ENCODE measurements at regions not wholly inside any gene's neighbourhood (a gene's known extent, or its start where the extent isn't known, plus 50 kb on each side); places are given as distances from the start of the nearest gene placed in this dataset.

DNA sequence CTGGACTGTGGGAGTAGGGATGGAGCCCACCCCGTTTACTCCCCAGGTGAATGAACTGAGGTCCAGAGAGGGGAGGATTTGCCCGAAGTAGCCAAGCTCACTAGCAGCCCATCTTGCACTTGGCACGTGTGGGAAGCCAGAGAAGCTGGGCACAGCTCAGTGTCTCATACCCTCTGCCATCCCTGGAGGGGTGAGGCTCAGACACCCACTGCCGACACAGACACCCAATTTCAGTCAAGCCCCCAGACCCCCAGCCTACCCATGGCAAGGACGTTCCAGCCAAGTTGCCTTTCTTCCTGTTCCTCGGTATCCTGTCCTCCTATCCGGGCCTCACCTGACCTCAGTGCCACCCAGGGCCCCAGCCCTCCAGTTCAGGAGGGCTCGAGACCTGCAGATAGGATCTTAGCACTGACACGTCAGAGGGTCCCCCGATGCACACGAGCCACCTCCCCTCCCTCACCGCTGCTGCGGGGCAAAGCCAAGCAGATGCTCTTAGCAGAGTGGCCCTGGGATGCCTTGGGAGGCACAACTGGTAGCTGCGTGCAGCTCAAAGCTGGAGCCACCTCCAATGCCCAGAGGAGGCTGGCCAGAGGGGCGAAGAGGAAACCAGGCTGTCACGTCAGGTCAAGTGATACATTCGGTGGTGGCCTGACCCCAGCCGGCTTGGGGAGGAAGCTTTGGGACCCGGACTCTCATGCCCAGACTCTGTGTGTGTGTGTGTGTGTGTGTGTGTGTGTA is 90.4 kb upstream of the TNRC6C start:
- no peak for DNase-seq

DNA sequence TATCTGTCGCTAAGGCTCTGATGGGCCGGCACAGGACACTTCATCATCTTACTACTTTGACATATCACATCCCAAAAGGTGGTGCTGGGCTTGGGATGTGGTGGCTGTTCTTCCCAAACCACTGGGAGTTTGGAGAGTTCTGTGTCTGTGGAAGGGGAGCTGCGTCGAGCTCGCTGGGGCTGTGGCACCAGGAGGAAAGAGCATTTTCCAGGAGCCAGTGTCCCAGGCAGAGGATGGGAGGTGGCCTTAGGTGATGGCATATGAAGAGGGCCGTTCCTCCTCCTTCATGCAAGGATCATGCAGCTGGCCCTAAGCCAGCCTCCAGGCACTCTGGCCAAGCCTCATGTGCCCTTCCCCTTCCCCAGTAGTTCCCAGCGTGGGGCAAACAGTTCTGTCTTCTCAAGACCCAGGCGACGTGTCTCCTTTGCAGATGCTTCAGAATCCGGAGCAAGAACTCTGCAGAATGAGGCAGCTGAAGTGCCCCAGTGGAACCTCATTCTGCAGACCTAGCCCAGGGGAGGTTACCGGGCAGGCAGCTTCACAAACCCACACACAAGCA is 89.4 kb upstream of the TNRC6C start:
- no peak for DNase-seq

DNA sequence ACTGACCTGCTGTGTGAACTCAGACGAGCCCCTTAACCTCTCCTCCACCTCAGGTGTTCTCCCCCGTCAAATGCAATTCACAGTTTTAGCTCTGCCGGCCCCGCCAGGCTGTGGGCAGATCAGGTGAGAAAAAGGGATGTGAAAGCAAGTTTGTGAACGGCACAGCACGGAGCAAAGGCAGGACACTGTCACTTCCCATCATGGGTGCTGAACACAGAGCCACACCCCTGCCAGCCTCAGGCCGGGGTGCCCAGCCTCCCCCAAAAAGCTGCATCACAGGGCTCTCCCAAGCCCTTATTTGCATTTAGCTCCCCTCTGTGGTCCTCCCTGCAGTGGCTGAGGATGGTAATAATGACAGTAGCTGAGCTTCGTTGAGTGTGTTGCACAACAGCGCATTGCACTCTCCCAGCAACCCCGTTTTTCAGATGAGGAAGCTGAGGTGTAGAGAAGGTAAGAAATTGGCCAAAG is 88.8 kb upstream of the TNRC6C start:
- no peak for DNase-seq

DNA sequence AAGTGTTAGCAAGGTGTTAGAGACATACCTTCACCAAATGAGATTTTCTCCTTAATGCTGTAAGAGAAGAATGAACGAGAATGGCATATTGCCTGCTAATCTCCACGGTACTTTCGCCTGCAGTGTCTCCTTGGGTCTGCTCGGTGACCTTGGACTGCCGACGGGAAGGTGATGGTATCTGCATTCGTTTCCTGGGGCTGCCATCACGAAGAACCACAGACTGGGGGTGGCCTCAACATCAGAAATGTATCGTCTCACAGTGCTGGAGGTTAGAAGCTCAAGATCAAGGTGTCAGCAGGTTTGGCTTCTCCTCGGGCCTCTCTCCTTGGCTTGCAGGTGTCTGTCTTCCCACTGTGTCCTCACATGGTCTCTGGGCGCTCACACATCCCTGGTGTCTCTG is 86.3 kb upstream of the TNRC6C start:
- no peak for DNase-seq

DNA sequence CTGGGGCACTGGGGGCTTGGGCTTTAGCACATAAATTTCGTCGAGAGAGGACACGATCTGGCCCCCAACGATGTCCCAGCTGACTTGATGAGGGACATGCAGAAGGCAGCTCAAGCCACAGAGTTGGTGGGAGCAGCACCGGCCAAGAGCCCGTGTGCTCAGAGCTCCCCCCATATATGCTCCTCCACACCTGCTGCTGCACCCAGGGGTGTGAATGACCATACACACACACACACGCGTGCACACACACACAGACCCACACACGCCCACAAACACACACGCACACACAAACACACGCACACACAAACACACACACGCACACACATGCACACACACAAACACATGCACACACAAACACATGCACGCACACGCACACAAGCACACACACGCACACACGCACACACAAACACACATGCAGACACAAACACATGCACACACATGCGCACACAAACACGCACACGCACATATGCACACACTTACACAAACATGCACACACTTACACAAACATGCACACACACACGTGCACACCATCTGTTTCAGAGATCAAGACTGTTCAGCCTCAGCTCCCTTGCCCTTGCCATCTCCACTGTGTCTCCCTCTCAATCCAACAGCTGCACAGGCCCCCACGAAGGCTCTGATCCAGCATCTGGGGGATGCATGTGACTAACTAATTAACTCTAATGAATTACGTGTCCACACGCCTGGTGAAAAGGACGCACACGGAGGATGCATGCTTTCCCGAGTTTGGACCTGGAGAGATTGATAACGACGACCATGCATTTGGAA is 85.6 kb upstream of the TNRC6C start:
- peak; percentile 47 for DNase-seq

DNA sequence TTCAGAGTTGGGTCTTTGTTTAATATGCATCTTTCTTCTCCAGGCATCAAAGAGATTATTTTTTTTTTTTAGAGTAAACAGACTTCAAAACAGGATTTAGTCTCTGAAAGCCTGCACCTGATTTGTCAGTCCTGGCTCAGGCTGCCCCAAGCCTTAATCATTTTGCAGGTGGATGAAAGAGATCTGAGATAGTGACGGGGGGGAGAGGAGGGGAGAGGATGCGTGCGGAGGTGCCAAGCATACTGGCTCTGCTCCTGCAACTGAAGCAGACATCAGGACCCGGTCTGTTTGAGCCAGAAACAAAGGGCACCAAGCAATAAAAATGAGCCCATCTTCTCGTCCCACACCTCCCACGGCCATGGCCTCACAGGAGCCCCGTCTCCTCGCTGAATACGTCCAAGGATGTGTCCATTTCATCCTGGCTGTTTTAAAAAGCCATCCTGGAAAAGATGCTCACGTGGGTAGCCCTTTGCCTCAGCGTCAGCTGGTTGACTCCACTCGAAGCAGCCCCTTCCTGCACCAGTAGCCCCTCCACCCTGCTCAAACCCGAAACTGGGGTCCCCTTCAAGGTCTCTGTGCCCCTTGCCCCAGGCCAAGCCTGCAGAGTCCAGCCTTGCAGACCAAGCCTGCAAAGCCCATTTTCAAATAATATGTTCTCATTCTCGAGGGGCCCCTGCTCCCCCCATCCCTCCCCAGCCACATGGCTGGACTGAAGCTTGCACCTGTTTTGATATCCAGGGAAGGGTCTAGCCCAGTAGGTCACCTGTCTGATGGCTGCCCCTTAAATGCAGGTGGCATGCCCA is 84.8 kb upstream of the TNRC6C start:
- peak; percentile 47 for DNase-seq

DNA sequence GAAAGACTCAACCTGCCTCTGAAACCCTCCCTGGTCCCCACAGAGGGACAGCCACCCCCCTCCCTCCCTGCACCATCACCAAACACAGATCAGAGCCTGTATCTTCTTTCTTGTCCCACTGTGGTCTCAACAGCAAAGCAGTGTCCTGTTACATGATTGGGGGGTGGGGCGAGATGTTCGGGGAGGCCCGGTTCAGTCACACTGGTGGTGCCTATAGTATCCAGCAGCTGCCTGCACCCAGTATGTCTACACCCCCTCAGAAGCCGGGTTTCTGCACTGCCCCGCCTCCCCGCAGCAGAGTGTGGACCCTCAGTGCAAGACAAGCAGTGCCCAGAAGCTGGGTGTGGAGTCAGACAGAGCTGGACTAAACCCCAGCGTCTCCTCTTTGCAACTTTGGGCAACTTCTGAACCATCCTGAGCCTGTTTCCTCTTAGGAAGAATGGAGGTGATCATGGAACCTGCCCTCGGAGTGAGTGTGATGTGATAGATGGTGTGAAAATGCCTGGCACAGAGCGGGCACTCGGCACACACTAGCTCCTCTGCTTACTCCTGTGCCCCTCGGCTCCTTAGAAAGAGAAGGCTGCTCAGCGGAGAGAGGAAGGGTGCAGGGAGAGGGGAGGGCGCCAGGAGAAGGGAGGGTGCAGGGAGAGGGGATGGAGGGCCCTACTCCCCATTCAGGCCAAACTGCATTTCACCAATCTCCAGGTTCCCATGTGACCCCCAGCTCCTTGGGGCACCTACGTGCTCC is 84.0 kb upstream of the TNRC6C start:
- DNase-seq: no peak

DNA sequence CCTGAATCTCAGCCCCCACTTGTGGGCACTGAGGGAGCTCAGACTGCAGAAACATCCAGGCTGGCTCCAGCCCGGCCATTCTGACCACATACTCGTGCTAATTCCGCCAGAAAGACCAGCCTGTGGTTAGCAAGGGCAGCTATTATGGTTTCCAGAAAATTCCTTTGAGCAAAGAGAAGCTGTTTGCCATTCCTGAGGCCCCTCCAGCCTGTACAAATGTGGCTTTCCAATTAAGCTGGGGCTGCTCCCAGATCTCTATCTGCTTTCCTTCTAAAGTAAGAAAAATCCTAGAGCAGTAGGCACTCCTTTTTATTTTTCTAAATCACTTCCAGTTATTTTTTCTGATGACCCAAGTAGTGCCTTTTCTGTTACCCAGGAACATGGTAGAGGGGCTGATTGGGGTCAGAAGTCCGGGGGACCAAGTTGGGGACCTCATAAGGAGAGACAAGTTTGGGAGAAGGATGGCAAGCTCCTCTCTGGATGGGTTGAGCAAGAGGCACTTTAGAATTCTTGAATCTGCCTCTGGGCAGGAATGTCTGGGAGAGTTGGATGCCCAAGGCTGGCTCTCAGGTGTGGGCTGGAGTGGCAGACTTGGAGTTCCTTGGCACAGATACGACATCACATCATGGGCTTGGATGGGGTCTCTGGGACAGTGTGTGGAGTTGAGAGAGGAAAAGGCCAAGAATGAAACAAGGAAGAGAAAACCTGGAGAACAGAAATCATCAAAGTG is 83.3 kb upstream of the TNRC6C start:
- no peak for DNase-seq

DNA sequence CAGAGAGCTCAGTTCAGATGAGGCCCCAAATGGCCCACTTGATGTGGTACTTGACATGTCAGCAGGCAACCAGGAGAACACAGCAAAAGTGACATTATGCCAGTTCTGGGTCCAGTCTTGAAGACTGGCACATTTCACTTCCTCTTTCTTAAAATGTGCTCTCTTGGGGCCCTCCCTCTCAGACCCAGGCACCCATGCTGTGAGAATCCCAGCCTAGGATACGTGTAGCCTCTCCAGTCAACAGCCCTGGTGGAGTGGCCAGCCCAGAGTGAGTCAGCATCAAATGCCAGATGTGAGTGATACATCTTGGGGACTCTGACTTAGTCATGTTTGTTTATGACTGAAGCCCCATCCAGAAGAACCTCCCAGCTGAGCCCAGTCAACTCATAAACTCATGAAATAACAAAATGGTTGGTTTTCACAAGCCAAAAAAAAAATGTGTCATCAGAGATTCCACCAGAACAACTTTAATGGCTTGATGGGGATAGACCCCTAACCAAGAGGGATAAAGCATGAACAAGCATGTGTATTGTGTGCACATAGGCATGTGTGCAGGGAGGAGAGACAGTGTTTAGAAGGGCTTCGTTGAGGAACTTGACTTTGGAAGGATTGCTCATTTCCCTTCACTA is 82.5 kb upstream of the TNRC6C start:
- DNase-seq: no peak

DNA sequence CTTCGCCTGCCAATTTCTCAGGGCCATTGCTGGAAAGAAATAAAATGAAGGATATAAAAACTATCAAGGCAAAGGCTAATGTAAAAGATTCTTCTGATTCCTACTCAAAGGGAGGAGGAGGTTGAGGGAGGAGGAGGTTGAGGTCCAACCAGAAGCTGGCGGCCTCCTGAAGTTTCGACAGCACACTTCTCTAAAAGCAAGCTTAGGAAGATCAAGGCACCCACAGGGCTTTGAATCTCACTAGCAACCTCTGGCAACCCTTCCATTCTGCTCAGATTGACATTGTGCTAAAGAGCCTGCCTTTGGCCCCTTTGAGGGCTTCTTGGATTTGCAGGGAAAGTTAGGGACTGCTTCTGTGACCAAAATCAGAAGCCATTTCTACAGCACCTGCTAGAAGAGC is 81.5 kb upstream of the TNRC6C start:
- DNase-seq: no peak

DNA sequence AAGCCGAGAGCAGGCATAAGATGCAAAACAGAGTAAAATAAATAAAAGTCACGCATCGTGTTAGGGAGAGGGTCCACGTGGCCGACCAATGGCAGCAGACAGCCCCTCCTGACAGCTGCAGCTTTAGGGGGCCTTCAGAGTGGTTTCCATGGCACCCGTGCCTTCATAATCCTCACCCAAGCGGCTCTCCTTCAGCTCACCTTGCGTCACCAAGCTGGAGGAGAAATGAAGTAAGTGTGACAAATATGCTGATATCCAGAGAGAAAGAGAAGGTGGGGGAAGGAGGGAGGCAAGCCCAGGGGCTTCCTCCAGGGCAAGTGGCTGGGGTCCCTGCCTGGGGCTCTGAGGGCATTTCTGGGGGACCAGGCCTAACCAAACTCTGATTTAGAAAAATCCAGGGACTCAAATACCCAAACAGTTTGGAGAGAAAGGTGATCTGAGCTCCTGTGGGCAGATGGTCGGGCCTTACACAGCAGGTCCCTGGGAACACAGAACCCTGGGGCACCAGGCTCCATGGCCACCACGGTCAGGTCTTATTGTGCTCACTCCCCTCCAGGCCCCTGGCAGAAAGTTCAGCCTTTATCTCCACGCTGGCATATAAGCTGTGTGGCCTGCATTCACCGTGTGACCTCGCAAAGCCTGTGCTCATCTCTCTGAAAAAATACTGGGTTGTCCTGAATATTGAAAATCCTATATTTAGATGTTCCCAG is 80.7 kb upstream of the TNRC6C start:
- no peak for DNase-seq

DNA sequence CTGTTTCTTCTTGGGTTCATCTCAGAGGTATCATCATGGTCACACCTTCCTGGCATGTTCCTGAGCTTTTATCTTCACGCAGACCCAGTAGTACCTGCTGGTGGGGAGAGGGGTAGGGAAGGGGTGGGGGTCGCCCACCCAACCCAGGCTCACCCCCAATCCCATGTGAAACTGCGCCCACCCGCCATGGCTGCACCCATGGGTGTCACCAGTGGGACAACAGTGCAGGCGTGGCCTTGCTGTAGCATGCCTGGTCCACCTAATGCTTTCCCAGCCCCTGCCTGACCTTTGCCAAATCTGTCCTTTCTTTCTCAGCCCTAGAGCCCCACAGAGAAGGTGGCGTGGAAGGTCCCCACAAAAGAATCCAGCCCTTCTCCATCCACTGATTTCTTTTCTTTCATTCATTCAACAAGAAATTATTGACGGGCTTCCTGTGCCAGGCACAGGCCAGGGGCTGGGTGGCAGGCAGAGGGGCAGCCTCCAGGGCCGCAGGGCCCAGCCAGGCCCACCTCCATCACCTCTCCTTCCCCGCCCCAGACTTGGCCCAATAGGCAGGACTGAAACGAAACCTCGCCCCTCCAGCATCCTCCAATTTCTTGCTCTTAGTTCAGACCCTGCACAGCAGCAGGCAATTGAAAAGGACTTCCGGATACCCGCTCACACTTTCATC is 79.1 kb upstream of the TNRC6C start:
- no peak for DNase-seq

DNA sequence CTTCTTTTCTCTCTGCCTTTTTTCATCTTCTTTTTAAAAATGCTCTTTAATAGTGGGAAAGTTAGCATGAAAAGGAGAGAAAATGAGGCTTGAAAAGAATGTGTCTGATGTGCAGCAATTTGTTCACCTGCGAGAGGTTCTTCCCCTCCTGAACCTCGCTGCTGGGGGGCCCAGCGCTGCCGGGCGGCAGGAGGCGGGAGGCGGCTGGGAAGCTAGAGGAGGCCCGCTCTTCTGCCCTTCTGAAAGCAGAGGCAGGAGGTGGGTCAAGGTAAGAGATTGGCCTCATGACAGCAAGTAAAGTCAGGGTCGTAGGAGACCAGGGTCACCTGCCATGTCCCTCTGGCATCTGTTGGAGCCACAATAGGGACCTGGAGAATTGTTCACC is 78.6 kb upstream of the TNRC6C start:
- no peak for DNase-seq

DNA sequence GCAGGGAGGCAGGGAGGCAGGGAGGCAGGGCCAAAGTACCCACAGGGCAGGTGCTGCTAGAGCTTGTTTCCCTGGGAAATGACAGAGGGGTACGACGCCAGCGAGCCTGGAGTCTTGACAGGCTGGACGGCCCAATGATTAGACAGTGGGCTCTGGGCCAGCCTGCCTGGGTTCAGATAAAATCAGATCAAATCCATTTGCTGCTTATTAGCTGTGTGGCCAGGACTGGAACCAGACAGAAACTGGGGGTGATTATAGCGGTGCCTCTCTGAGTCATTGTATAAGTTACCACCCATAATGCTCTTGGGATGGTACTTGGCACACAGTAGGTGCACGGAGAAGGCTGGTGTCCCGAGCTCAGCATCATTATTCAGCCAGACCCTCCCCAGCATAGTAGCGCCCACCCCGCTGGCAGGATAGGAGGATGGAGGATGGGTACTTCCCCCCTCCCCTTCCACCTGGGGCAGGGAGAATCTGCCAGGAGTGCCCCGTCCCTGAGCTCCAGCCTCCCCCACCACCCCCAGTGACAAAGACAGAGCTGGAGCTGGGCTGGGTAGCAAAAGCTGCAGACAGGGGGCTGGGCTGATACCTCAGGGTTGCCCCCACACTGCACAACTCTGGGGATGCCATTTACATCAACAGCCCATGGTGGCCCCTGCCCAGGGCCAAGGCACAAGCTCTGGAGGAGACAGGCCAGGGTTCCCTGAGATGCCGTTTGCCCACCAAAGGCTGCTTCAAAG is 77.6 kb upstream of the TNRC6C start:
- DNase-seq: no peak

DNA sequence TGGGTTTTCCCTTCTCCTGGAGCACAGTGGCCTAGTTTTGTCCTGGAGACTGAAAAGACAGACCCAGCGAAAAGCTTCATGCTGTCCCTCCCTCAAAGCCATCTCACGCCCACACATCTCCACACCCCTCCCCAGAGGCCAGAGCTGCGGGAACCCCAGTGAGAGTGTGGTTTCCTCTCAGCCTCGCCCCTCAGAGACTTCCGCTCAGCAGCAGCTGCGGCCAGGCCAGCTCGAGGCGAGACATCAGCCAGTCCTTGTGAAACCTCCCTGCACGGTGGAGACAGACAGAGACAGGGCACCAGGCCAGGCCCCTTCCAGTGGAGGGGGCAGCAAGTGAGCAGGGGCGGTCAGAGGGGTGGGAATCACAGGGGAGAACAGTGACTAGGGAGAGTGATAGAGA is 77.0 kb upstream of the TNRC6C start:
- DNase-seq: no peak

DNA sequence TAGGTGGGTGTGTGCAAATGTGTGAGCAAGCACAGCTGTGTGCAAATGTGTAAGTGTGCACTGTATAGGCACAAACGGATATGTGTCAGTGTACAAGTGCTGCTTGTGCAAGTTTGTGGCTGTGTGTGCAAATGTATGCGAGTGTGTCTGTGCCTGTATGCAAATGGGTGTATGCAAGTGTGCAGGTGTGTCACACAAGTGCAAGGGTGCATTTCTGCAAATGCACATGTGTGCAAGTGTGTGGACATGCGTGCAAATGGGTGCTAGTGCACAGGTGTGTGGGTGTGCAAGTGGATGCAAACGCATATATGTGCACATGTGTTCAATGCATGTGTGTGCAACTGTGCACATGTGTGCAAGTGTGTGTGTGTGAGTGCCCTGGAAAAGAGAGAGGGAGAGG is 76.5 kb upstream of the TNRC6C start:
- no peak for DNase-seq

DNA sequence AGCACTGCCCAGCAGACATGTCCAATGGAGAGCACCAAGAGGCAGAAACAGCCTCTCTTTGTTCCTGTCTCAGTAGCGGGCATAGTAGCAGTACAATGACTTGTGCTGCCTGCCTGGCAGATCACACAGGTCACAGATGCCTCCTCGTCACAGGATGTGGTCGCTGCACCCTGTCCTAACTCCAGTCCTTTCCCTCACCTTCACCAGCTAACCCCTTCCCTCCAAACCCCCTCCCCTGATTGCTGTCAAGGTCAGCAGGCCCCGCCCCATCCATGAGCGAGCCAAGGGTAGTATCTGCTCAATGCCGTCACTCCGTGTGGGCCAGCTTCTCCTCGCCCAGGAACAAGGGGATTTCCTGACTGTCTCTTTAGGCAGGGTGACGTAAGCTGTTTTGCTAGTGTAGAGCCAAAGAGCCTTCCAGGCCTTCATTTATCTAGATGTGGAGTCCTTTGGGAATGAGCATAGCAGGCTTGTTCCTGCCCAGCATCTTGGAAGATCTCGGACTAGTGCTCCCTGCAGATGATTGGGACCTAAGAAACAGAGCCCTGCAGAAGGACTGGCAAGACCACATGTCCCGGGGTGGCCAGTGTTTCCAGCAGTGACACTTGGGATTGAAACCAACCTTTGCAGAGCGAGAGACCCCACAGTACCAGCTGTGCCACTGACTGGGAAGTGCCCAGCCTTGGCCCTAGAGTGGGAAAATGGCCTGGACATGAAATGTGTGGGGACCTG is 75.9 kb upstream of the TNRC6C start:
- no peak for DNase-seq

DNA sequence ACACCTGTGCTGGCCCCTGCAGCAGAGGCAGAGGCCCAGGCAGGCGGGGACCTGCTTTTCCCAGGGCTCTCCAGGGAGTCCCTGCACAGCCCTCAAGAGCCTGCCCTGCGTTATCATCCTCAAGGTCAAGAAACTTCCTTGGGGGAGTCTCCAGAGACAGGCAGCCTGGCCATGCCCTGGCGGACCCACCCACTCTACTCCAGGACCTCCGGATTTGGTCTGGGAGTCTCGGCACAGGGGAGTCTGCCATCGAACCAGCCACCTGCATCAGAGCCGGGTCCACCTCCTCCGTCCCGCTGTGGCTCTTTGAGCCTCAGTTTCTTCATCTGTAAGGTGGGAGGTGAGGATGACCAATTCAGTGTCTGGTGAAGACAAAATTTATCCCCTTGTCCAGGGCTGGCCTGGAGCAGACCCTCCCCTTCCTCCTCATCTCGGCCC is 75.3 kb upstream of the TNRC6C start:
- DNase-seq: no peak

DNA sequence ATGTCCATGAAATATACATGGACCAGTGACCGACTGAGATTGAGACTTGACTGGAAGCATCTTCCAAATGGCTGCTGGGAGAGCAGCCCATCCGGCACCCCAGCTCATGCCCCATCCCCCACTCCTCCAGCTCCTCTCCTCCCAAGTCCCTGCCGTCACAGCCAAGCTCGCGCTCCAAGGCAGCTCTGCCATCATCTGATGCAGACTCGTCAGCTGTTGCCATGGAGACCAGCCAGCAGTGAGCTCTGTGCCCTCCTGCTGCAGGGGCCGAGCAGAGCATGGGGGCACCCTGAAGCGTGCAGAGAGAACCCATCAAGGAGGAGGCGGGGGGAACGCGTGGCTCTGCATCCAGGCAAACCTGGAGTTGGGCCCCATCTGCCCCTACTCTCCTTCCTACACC is 74.5 kb upstream of the TNRC6C start:
- peak; percentile 52 for DNase-seq
